ENCODE measurements at regions not wholly inside any gene's neighbourhood (a gene's known extent, or its start where the extent isn't known, plus 50 kb on each side); places are given as distances from the start of the nearest gene placed in this dataset.

GRCh38 chr14:101490771-101491170 lies 70.5 kb upstream of the DIO3 start:
- TF ChIP-seq CTCF (conservative IDR thresholded peaks at IDR 0.05; ENCODE audit: low read depth, low read length) (no peak), POLR2A (IDR thresholded peaks at IDR 0.05; ENCODE audit: low read depth, low read length) (no peak), RAD21 (IDR thresholded peaks at IDR 0.05; ENCODE audit: low read length) (no peak), NFE2L2 (IDR thresholded peaks at IDR 0.05; ENCODE audit: low read depth, low read length) (no peak), CEBPB (IDR thresholded peaks at IDR 0.05; ENCODE audit: low read depth, low read length) (no peak), USF2 (IDR thresholded peaks at IDR 0.05; ENCODE audit: low read depth, low read length) (no peak), MAFK (IDR thresholded peaks at IDR 0.05; ENCODE audit: low read depth, low read length) (no peak), SMC3 (IDR thresholded peaks at IDR 0.05; ENCODE audit: low read depth, low read length) (no peak), MAZ (IDR thresholded peaks at IDR 0.05; ENCODE audit: borderline replicate concordance, low read depth, low read length) (no peak), BHLHE40 (IDR thresholded peaks at IDR 0.05; ENCODE audit: low read depth, low read length) (no peak), FOS (IDR thresholded peaks at IDR 0.05; ENCODE audit: low read depth, low read length) (no peak), MXI1 (IDR thresholded peaks at IDR 0.05; ENCODE audit: borderline replicate concordance, low read depth, low read length) (no peak)
